NCI-H1048 (cell line): ENCODE measurements at regions not wholly inside any gene's neighbourhood (a gene's known extent, or its start where the extent isn't known, plus 50 kb on each side); places are given as distances from the start of the nearest gene placed in this dataset.
"Not testable (repeated sequence)": the region's sequence is repeated elsewhere in the genome, so short reads cannot be mapped to it uniquely, and the experiment has no call there.

Experiments used
- DNase-seq: peaks from one replicate; lab custom pipeline; 2025; lab: John Stamatoyannopoulos, UW

DNA sequence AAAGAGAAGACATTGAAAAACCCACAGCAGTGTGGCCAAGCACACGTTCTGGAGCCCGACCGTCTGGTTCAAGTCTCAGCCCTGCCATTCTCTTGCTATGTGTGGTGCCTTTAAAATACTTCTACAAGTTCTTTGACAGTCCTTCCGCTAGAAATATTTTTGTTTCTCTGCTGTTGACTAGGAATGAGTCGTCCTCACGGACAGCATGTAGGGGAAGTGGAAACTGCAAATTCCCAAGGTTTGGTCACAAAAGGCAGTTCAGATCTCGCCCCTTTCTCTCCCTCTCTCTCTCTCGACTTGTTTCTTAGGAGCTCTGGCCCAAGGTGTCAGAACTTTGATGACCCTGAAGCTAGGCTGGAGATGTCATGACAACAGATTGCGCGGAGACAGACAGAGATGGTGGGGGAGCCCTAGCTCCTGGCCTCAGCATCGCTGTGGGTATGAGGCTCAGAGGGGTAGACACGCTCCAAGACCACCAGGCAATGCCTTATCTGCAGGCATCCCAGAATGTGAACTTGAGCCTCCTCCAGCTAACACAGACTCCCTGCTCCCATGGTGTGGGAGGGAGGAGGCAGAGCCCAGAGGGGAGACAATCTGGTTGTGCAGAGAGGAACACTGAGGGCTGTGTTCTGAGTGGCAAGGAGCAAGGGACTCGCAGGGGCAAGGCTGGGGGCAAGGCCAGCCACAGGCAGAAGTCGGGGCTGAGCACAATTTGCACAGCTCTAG, 368.9 kb upstream of the SULF2 start:
- no peak for DNase-seq

DNA sequence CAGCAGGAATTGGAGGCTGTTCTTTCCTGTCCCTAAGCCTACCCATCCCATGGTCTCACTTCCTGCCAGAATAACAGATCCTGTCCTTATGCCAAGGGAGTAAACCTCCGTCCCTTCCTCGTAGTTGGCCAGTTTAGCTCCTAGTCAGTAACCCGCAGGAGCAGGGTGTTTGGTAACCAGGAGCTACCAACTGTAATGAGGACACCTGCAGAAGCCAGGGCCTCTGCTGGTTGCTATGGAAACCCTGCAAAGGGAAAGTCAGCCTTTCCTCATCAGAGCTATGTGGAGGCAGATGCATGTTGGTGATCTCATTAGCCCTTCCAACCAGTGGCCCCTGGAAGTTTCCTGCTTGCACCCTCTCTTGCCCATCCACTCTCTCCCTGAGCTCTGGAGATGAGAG, 368.2 kb upstream of the SULF2 start:
- DNase-seq: no peak

DNA sequence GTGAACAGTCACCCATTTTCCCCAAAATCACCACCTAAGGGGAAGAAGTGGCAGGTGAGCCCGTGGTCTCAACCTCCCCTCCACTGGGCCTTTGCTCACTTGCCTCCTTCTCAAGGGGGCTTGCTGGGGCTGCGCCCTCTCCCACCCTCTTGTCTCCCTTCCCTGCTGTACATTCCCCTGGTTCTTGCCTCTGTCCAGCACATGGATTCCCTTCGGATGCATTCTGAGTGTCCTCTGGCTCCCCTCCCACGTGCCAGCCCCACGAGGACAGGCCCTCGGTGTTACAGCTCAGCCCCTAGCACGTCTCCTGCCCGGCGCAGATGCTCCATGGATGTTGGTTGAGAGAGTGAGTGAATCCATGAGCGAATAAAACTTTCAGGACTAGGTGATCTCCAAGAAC, 367.8 kb upstream of the SULF2 start:
- DNase-seq: no peak

DNA sequence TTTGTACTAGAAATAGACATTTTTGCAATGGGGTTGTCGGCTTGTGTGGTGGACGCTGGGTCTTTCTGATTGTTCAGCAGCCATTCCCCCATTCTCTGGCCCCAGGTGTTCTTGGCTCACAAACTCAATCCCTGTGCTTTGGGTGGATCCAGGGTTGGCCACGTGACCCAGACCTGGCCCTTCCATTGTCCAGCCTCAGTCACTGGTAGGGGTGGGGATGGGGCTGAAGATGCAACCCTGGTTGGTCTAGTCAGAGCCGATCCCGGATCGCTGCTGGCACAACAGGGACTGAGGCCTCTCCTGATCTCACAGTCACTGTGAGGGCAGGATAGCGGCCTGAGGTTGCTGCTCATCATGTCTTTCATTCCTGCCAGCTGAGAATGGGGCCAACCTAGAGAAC, 365.3 kb upstream of the SULF2 start:
- no peak for DNase-seq

GRCh38 chr20:48149902-48150301, 364.6 kb upstream of the SULF2 start:
- DNase-seq: no peak

- DNase-seq: no peak
These were observed 363.8 kb upstream of the SULF2 start for GRCh38 chr20:48148916-48149672.

DNA sequence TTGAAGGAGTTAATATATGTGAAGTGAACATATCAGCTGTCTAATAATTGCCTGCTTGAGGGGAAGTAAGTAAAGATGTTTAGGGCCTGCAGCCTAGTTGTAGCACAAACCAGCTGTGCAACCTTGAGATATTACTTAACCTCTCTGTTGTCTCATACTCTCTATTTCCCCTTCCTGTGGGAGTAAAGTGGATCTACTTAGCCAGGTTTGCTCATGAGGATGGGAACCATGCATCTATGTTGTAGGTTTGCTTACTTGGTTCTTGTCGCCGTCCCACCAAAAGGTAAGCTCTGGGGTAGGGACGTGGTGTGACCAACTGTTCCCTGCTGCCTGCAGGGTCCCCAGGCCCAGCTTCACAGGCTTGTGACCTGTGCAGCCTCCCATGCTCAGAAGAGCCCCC, 362.7 kb upstream of the SULF2 start:
- no peak for DNase-seq

DNA sequence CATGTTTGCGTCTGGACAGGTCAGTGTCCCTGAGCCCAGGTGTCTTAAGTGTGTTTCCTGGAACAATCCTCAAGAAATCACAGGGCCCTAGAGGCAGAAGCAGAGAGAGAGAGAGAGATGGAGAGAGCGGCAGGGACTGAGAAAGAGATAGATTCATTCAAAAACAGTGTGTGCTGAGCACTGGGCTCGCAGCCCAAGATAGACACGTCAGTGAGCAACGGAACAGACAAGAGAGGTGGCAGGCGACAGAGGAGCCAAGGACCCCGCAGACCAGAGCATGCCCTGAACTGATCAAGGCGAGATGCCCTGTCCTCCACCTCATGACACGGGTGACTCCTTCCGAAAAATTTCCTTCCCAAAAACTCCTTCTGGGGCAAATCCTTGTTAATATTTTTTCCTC, 362.0 kb upstream of the SULF2 start:
- no peak for DNase-seq

GRCh38 chr20:48146877-48147276, 361.6 kb upstream of the SULF2 start:
- DNase-seq: no peak

GRCh38 chr20:48146308-48146707, 361.0 kb upstream of the SULF2 start:
- DNase-seq: no peak

DNA sequence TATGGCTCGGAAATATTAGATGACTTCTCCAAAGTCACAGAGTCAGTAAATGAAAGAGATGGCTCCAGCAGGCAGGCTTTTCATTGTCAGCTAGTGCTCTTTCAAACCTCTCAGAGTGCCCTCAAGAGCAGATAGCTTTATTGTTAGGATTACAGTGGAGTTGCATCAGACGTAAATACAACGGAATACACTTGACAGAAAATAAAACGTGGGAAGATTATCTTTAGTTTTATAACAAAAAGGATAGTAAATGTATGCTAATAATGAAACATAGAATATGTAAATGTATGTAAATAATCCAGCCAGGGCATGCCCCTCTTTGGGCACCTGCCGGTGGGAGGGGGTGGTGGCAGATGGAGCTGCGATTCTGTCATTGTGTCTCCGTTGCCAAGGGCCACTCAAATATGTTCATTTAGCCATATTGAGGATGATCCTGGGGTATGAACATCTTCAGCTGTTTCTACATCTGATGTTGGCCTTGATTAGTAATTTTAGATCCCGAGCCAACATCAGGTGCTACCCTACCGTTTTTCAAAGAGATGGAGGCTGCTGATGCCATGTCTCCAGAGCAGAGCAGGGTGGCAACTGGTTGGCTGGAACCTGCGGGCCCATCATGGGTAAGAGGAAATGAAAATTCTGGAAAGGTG, 358.3 kb upstream of the SULF2 start:
- no peak for DNase-seq

DNA sequence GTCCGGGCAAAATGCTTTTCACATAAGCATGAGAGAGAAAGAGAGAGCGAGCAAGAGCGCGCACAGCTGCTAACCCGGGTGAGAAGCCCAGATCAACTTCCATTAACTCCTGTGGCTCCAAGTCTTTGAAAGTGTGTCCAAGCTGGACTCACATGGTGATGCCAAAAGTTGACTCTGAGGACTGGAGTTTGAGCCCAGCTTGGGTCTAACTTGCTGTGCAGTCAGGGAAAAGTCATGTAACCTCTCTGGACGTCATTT, 357.2 kb upstream of the SULF2 start:
- no peak for DNase-seq

GRCh38 chr20:48141660-48142515, 356.6 kb upstream of the SULF2 start:
- no peak for DNase-seq

DNA sequence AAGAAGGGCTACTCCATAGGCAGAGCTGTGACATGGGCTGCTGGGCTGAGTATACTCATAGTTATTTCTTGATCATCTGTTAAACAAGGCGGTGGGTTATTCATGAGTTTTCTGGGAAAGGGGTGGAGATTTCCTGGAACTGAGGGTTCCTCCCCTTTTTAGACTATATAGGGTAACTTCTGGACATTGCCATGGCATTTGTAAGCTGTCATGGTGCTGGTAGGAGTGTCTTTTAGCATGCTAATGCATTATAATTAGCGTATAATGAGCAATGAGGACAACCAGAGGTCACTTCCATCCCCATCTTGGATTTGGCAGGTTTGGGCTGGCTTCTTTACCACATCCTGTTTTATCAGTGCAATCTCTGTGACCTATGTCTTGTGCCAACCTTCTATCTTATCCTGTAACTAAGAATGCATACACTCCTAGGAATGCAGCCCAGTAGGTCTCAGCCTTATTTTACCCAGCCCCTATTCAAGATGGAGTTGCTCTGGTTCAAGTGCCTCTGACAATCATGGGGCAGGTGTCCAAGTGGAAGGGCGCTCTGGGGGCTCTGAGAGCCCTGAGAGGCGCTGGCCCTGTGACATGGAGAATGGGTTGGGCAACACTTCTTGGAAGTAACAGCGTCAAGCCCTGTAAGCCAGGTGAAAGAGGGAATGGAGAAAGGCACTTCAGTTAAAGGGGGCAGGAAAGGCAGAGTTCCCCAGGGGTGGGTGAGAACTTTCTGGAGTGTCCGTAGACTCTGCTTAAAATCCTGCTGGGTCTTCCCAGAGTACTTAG, 354.2 kb upstream of the SULF2 start:
- no peak for DNase-seq

DNA sequence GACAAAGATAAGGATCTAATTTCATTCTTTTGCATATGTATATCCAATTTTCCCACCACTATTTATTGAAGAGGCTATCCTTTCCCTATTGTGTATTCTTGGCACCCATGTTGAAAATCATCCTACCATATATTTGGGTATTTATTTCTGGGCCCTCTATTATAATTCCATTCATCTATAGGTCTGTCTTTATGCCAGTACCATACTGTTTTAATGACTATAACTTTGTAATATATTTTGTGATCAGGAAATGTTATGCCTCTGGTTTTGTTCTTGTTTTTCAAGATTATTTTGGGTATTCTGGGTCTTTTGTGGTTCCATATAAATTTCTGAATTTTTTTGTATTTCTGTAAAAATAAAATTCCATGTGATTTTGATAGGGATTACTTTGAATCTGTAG, 347.6 kb upstream of the SULF2 start:
- DNase-seq: no peak

GRCh38 chr20:48131581-48131980, 346.3 kb upstream of the SULF2 start:
- DNase-seq: no peak

DNA sequence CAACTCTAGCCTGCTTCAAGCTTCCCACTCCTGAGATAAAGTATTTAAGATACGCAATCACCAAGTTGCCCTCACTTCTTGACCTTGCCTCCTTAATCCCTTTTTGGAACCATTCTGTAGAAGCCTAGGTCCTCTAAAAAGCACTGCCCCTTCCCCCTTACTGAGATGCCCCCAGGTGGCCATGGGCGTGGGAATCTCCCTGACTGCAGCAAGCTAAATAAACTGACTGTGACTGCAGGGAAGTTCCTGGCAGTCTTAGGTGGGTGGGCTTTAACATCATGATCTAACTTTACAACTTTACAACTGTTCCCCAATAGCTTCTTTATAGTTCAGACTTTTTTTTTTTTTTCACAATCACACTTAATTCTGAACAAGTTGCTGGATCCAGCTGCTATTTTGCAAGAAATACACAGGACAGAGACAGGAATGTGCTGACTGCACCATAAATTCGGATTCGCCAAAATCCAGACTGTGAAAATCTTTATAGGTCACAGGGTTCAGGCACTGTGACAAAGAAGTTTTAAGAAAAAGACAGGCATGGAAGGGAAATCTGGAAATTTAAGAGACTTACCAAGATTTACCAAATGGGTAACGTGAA, 344.2 kb upstream of the SULF2 start:
- DNase-seq: no peak

DNA sequence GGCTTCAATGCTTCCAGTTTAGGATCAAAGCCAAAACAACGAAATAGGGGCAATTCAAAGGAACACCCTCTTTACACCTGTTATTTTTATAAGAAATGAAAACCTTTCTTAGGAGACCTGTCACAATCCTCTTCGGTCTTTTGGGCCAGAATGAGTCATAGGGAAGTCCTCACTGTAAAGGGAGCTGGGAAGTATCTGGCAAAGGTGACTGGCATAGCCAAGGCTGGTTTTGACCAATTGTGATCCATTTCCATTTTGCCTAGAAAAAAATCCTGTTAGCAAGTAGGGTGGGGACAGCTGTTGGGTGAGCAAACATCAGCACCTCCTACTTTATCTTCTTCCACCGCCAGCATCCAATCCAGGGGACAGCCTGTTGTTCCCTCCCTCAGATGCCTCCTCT, 343.2 kb upstream of the SULF2 start:
- DNase-seq: no peak

- not testable (repeated sequence) for DNase-seq
These were observed 342.7 kb upstream of the SULF2 start for GRCh38 chr20:48127964-48128363.

DNA sequence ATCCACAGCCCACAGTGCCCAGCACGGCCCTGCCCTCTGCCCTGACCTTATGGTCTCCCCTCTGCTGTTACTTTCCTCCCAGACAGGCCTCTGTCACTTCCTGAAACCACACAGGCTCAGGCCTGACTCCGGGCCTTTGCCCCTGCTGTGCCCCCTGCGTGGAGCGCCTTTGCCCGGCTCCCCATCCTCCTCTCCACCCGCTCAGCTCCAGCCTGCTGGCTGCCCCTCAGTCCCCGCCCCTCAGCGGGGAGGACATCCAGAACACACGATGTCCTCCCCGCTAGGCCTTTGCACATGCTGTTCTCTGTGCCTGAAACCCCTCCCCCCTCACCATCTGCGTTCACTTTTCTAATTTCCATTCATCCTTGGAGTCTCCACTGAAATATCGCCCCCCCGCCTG, 341.9 kb upstream of the SULF2 start:
- DNase-seq: not testable (repeated sequence)

GRCh38 chr20:48126227-48126740, 341.0 kb upstream of the SULF2 start:
- no peak for DNase-seq
